Left kidney (tissue), 1 donor: ENCODE measurements at regions not wholly inside any gene's neighbourhood (a gene's known extent, or its start where the extent isn't known, plus 50 kb on each side); places are given as distances from the start of the nearest gene placed in this dataset.
A peak's percentile ranks its signal among the peaks of the same experiment; 100 is the strongest.
"Not testable (repeated sequence)": the region's sequence is repeated elsewhere in the genome, so short reads cannot be mapped to it uniquely, and the experiment has no call there.

Experiments
- DNase-seq: peaks from one replicate; pipeline ENCODE4 v3.0.0-alpha.2; 2013

GRCh38 chr13:62137629-62138405, 722.2 kb upstream of the PCDH20 start:
- no peak for DNase-seq

- DNase-seq, result no peak
These were observed 716.0 kb upstream of the PCDH20 start for GRCh38 chr13:62131604-62132003.

- DNase-seq, result no peak
These were observed 714.7 kb upstream of the PCDH20 start for GRCh38 chr13:62130062-62130970.

- DNase-seq, result no peak
These were observed 713.4 kb upstream of the PCDH20 start for GRCh38 chr13:62129000-62129551.

- no peak for DNase-seq
These were observed 710.8 kb upstream of the PCDH20 start for GRCh38 chr13:62126400-62126799.

GRCh38 chr13:62125451-62125850, 709.8 kb upstream of the PCDH20 start:
- DNase-seq, result no peak

- no peak for DNase-seq
These were observed 707.8 kb upstream of the PCDH20 start for GRCh38 chr13:62123409-62123808.

- DNase-seq, result no peak
These were observed 706.8 kb upstream of the PCDH20 start for GRCh38 chr13:62122434-62122833.

GRCh38 chr13:62119739-62120700, 704.4 kb upstream of the PCDH20 start:
- peak; percentile 32 for DNase-seq

- no peak for DNase-seq
These were observed 700.2 kb upstream of the PCDH20 start for GRCh38 chr13:62115831-62116230.

GRCh38 chr13:62113179-62113578, 697.5 kb upstream of the PCDH20 start:
- no peak for DNase-seq

GRCh38 chr13:62110079-62110478, 694.4 kb upstream of the PCDH20 start:
- no peak for DNase-seq

- DNase-seq, result not testable (repeated sequence)
These were observed 688.5 kb upstream of the PCDH20 start for GRCh38 chr13:62104136-62104535.

- DNase-seq, result no peak
These were observed 681.0 kb upstream of the PCDH20 start for GRCh38 chr13:62096652-62097051.

GRCh38 chr13:62094932-62095331, 679.3 kb upstream of the PCDH20 start:
- DNase-seq, result no peak

GRCh38 chr13:62093984-62094780, 678.5 kb upstream of the PCDH20 start:
- no peak for DNase-seq

- no peak for DNase-seq
These were observed 677.3 kb upstream of the PCDH20 start for GRCh38 chr13:62092949-62093348.

- DNase-seq, result no peak
These were observed 676.9 kb upstream of the PCDH20 start for GRCh38 chr13:62092536-62092935.

GRCh38 chr13:62088165-62088564, 672.5 kb upstream of the PCDH20 start:
- no peak for DNase-seq

GRCh38 chr13:62087124-62087523, 671.5 kb upstream of the PCDH20 start:
- no peak for DNase-seq
